ENCODE measurements at regions not wholly inside any gene's neighbourhood (a gene's known extent, or its start where the extent isn't known, plus 50 kb on each side); places are given as distances from the start of the nearest gene placed in this dataset.

DNA sequence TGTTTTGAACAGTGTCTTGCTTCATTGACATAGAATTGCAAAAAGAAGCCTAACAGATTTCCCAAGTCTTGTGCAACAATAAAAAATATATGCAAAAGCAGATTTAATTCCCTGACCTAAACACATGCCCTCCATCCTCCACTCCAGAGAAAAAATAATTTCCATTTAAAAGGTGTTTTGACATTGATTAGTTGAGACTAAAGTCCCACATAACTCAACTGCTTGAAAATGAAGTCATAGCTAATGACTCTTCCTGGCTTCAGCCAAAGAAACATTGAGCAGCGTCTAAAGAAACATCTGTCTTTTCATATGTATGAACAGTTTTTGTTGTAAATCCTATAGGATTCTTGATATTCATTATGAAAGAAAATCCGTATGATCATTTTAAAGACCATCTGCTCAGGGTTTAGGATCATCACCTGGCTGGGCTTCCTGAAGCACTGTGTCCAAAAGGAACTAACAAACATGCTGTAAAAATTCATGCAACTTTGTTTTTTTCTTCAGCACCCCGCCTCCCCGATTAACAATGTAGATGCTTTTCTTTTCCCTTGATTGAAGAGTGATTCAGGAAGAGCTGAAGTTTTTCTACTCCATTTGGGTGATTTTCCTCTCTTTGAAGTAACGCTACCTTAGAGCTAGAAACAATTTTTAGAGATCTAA lies 273.4 kb downstream of the HS3ST1 start:
- Histone ChIP-seq H2BK12ac (ENCODE audit: low read depth, low read length) (no peak overlapping the region), H2BK120ac (replicated peaks; ENCODE audit: low read depth, low read length) (no peak overlapping the region), H2AFZ (ENCODE audit: low read length) (no peak overlapping the region), H2BK20ac (ENCODE audit: low read length) (no peak overlapping the region), H3K4ac (replicated peaks; ENCODE audit: insufficient read length, low read depth, low read length) (no peak overlapping the region), H4K8ac (ENCODE audit: extremely low read depth, insufficient read depth, low read length) (no peak overlapping the region), H2AK5ac (ENCODE audit: low read depth, low read length) (no peak overlapping the region), H4K91ac (replicated peaks; ENCODE audit: insufficient read length, low read length) (no peak overlapping the region), H3K9ac (replicated peaks in 1 of 4; ENCODE audit: extremely low read depth in 1 of 4, low read depth in 3 of 4, low read length in 3 of 4) (no peak overlapping the region), H3K27ac (ENCODE audit: low read depth, low read length) (no peak overlapping the region), H3K23ac (ENCODE audit: insufficient read length) (no peak overlapping the region), H4K5ac (ENCODE audit: insufficient read length, low read depth, low read length) (no peak overlapping the region), H3K36me3 (ENCODE audit: control insufficient read depth in 2 of 4, insufficient read depth in 4 of 4, low read length in 3 of 4) (no peaks in the 10 kb centered on the region), H3K56ac (replicated peaks; ENCODE audit: insufficient read length, low read depth, low read length) (no peak overlapping the region), H3K14ac (ENCODE audit: insufficient read length) (no peak overlapping the region), H3K27me3 (replicated peaks in 1 of 4; ENCODE audit: control insufficient read depth in 3 of 4, extremely low read depth in 1 of 4, insufficient read depth in 3 of 4, low read length in 3 of 4) (no peaks in the 10 kb centered on the region), H2BK5ac (ENCODE audit: low read depth, low read length) (no peak overlapping the region), H3K9me3 (ENCODE audit: insufficient read depth in 2 of 2, low read depth in 1 of 2, low read length in 1 of 2) (no peaks in the 10 kb centered on the region), H3K23me2 (ENCODE audit: low read depth, low read length) (no peaks in the 10 kb centered on the region), H3K18ac (ENCODE audit: extremely low read depth, low read length) (no peak overlapping the region), H4K20me1 (replicated peaks in 1 of 2; ENCODE audit: control insufficient read depth in 1 of 2, insufficient read depth in 2 of 2, low read length in 2 of 2) (no peaks in the 10 kb centered on the region), H3K79me2 (ENCODE audit: control insufficient read depth in 1 of 2, insufficient read depth in 2 of 2, low read length in 2 of 2) (no peaks in the 10 kb centered on the region), H3K79me1 (ENCODE audit: low read depth, low read length) (no peaks in the 10 kb centered on the region), H3K4me2 (ENCODE audit: insufficient read depth in 1 of 2, low read depth in 2 of 2, low read length in 2 of 2) (no peak overlapping the region), H3K4me3 (ENCODE audit: extremely low read depth in 1 of 4, insufficient read depth in 2 of 4, low read depth in 3 of 4, low read length in 4 of 4) (no peak overlapping the region), H3K4me1 (replicated peaks in 1 of 4; ENCODE audit: control insufficient read depth in 3 of 4, insufficient read depth in 4 of 4, low read length in 3 of 4) (peaks cover 0 to 4% (median 0%) of the 10 kb centered on the region in 4 experiments; a peak in 1 of 7 replicates), H2BK15ac (ENCODE audit: low read length) (no peak overlapping the region)
- FAIRE-seq = no peak
- ChIA-PET CTCF (ENCODE audit: partially characterized antibody) (no interaction called here), POLR2A (ENCODE audit: partially characterized antibody) (no interaction called here)
- TF ChIP-seq GABPA (IDR thresholded peaks at IDR 0.05; ENCODE audit: borderline replicate concordance, insufficient read depth, low read length) = no peak
- TF ChIP-seq SRF (IDR thresholded peaks at IDR 0.05; ENCODE audit: low read depth, low read length) = no peak
- no peak for TF ChIP-seq TEAD4 (IDR thresholded peaks at IDR 0.05; ENCODE audit: low read depth, low read length)
- TF ChIP-seq CHD1 (IDR thresholded peaks at IDR 0.05; ENCODE audit: low read depth, low read length) = no peak
- TF ChIP-seq HDAC6 (IDR thresholded peaks at IDR 0.05; ENCODE audit: low read depth, low read length) = no peak
- no peak for TF ChIP-seq BACH1 (IDR thresholded peaks at IDR 0.05; ENCODE audit: low read length)
- DNase-seq (ENCODE audit: low read depth in 1 of 2, low spot score in 2 of 2) = no peak
- WGBS, 2 experiments (ENCODE audit: extremely low coverage in 1 of 2, insufficient coverage in 1 of 2, insufficient read length in 1 of 2, insufficient replicate concordance in 2 of 2, low coverage in 1 of 2, low lambda C conversion rate in 2 of 2, missing lambda C conversion rate in 1 of 2) = 76% methylated on average over 5 of the region's 5 CpGs; no CpG with 5 or more reads in 1 of the 2 experiments

Measured in H1 (cell line).